ENCODE measurements at regions not wholly inside any gene's neighbourhood (a gene's known extent, or its start where the extent isn't known, plus 50 kb on each side); places are given as distances from the start of the nearest gene placed in this dataset.
A peak's percentile ranks its signal among the peaks of the same experiment; 100 is the strongest.

DNA sequence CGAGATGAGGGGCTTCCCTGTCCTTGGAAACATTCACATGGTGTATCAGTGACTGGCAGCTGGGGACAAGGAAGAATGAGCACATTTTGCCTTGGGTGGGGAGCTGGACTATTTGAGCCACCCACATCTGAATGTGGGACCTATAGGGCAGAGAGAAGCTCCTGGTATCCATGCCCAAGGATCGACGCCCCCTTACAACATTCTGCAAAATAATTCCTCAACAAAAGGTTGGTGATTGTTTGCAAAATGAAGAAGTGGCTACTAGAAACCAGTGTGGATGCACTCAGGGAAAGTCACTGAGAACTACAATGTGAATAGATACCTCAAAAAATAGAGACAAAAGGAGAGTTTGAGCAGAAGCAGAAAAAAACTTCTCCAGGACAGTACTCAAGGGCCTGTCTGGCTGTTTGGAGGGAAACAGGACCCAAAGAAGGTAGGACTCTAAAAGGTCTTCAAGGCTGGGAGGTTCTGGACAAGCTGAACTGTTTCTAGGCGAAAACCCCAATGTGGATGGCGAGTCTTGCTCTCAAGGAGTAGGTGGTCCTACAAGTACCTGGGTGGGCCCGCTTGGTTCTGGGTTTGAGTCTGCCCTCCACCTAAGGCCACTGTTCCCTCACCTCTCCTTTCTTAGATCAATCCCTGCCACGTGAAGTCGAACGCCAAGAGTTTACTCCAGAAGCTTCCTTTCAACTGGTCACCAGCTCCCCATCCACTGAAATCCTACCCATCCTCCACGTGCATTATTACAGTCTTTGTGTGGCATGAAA lies 125.0 kb upstream of the ZNF746 start:
- H3K27ac ChIP-seq, result no peak overlapping the region
- peaks cover 27% of the 10 kb centered on the region for H3K79me2 ChIP-seq
- no peak overlapping the region for H2AFZ ChIP-seq
- 94% methylated on average over 10 of the region's 10 CpGs for WGBS (ENCODE audit: low lambda C conversion rate, missing lambda C conversion rate)
- H3K9me2 ChIP-seq (replicated peaks; ENCODE audit: insufficient read depth), result no peaks in the 10 kb centered on the region
- no peak for DNase-seq (ENCODE audit: low spot score)
- peaks cover 13% of the 10 kb centered on the region for H3K4me1 ChIP-seq (ENCODE audit: insufficient read depth)
- peaks cover 22% of the 10 kb centered on the region for H4K20me1 ChIP-seq (ENCODE audit: insufficient read depth, poor library complexity, severe bottlenecking)
- no peaks in the 10 kb centered on the region for H3K36me3 ChIP-seq (replicated peaks; ENCODE audit: insufficient read depth, low read depth)
- no peaks in the 10 kb centered on the region for H3K27me3 ChIP-seq
- no peaks in the 10 kb centered on the region for H3K9me3 ChIP-seq (ENCODE audit: low read depth)
- peak overlapping the region; percentile 93 for H3K4me2 ChIP-seq
- peak overlapping the region; percentile 83 for H3K4me3 ChIP-seq
- TF ChIP-seq EZH2 (IDR thresholded peaks at IDR 0.05; ENCODE audit: borderline replicate concordance) (no peak), CTCF (IDR thresholded peaks at IDR 0.05; ENCODE audit: poor library complexity) (no peak), EZH2phosphoT487 (IDR thresholded peaks at IDR 0.05; ENCODE audit: low read depth, severe bottlenecking, unreplicated experiment) (no peak)

GRCh38 chr7:149621776-149622175 lies 124.2 kb upstream of the ZNF746 start:
- no peak overlapping the region for H2AFZ ChIP-seq
- WGBS (ENCODE audit: low lambda C conversion rate, missing lambda C conversion rate), result 95% methylated on average over 7 of the region's 7 CpGs
- H4K20me1 ChIP-seq (ENCODE audit: insufficient read depth, poor library complexity, severe bottlenecking), result peaks cover 22% of the 10 kb centered on the region
- no peaks in the 10 kb centered on the region for H3K36me3 ChIP-seq (replicated peaks; ENCODE audit: insufficient read depth, low read depth)
- no peaks in the 10 kb centered on the region for H3K9me2 ChIP-seq (replicated peaks; ENCODE audit: insufficient read depth)
- no peak overlapping the region for H3K4me2 ChIP-seq
- H3K4me1 ChIP-seq (ENCODE audit: insufficient read depth), result peaks cover 13% of the 10 kb centered on the region
- H3K27ac ChIP-seq, result no peak overlapping the region
- H3K4me3 ChIP-seq, result no peak overlapping the region
- H3K9me3 ChIP-seq (ENCODE audit: low read depth), result no peaks in the 10 kb centered on the region
- no peak for DNase-seq (ENCODE audit: low spot score)
- no peak for TF ChIP-seq EZH2 (IDR thresholded peaks at IDR 0.05; ENCODE audit: borderline replicate concordance)
- TF ChIP-seq EZH2phosphoT487 (IDR thresholded peaks at IDR 0.05; ENCODE audit: low read depth, severe bottlenecking, unreplicated experiment), result no peak
- TF ChIP-seq CTCF (IDR thresholded peaks at IDR 0.05; ENCODE audit: poor library complexity), result no peak
- H3K79me2 ChIP-seq, result peaks cover 27% of the 10 kb centered on the region
- no peaks in the 10 kb centered on the region for H3K27me3 ChIP-seq

DNA sequence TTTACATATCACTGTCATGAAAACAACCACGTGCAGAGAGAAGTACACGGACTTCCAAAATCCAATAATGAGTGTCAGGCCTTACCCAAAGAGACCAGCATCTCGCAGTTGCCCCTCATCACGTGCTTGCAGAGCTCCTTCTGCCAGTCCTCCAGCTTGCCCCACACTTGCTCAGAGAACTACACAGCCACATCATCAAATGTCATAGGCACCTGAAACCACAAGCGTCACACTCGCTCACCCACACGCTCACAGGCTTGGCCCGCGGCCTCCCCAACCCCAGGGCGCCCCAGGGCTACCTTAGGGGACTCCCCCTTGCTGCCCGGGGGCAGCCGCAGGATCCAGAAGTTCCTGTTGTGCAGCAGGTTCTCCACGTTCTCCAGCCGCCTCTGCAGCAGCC lies 123.4 kb upstream of the ZNF746 start:
- H3K4me2 ChIP-seq, result no peak overlapping the region
- no peaks in the 10 kb centered on the region for H3K9me2 ChIP-seq (replicated peaks; ENCODE audit: insufficient read depth)
- peaks cover 27% of the 10 kb centered on the region for H3K79me2 ChIP-seq
- no peak overlapping the region for H2AFZ ChIP-seq
- TF ChIP-seq EZH2 (IDR thresholded peaks at IDR 0.05; ENCODE audit: borderline replicate concordance) (no peak), CTCF (IDR thresholded peaks at IDR 0.05; ENCODE audit: poor library complexity) (no peak), EZH2phosphoT487 (IDR thresholded peaks at IDR 0.05; ENCODE audit: low read depth, severe bottlenecking, unreplicated experiment) (no peak)
- no peaks in the 10 kb centered on the region for H3K36me3 ChIP-seq (replicated peaks; ENCODE audit: insufficient read depth, low read depth)
- H3K4me3 ChIP-seq, result no peak overlapping the region
- H3K27me3 ChIP-seq, result no peaks in the 10 kb centered on the region
- peaks cover 13% of the 10 kb centered on the region for H3K4me1 ChIP-seq (ENCODE audit: insufficient read depth)
- 96% methylated on average over 14 of the region's 14 CpGs for WGBS (ENCODE audit: low lambda C conversion rate, missing lambda C conversion rate)
- H3K27ac ChIP-seq, result no peak overlapping the region
- H3K9me3 ChIP-seq (ENCODE audit: low read depth), result no peaks in the 10 kb centered on the region
- peaks cover 22% of the 10 kb centered on the region for H4K20me1 ChIP-seq (ENCODE audit: insufficient read depth, poor library complexity, severe bottlenecking)
- no peak for DNase-seq (ENCODE audit: low spot score)
